ENCODE measurements at regions not wholly inside any gene's neighbourhood (a gene's known extent, or its start where the extent isn't known, plus 50 kb on each side); places are given as distances from the start of the nearest gene placed in this dataset.

- TF ChIP-seq CTCF (IDR thresholded peaks at IDR 0.05; ENCODE audit: low read depth, low read length) (no peak), POLR2A (IDR thresholded peaks at IDR 0.05; ENCODE audit: extremely low read depth, insufficient read length) (no peak), MYC (IDR thresholded peaks at IDR 0.05; ENCODE audit: low read depth, low read length) (no peak), MAX (IDR thresholded peaks at IDR 0.05; ENCODE audit: low read depth, low read length) (no peak)
These were observed 196.8 kb downstream of the POSTN start for GRCh38 chr13:37401721-37402120.

Data from NB4 (cell line).